Spleen (tissue), 7 donors: ENCODE measurements at regions not wholly inside any gene's neighbourhood (a gene's known extent, or its start where the extent isn't known, plus 50 kb on each side); places are given as distances from the start of the nearest gene placed in this dataset.
A peak's percentile ranks its signal among the peaks of the same experiment; 100 is the strongest.

Experiments
- POLR2A ChIP-seq, 3 donors: fragments of 450-650 bp; IDR thresholded peaks; one replicate each; pipeline ENCODE4 v1.5.1; 2017; ENCODE audit warnings: antibody characterized with exemption in 3 of 3, mild to moderate bottlenecking in 1 of 3
- POLR2AphosphoS5 ChIP-seq, 3 donors: sonication (generic); formaldehyde crosslinking; IDR thresholded peaks; one replicate each; pipeline ENCODE4 v1.5.1; 2017; ENCODE audit warnings: antibody characterized with exemption in 3 of 3
- TF ChIP-seq, protein P1 (sequence below), 11 experiments: fragments of 200-600 bp in 7 of 11; fragments of 450-650 bp in 4 of 11; sonication (generic) in 4 of 11; IDR thresholded peaks in 8 of 11; conservative IDR thresholded peaks in 3 of 11; 1 replicate in 7 of 11; 2 replicates in 4 of 11; pipeline versions ENCODE4 v1.4.0 to v1.8.0; 2016 to 2021; ENCODE audit warnings: antibody characterized with exemption in 11 of 11, inconsistent platforms in 4 of 11, mild to moderate bottlenecking in 1 of 11
- donor health status: DM: no; HTN: no; CAD: no; lungs with moderate emphysema.
- donor health status: DM: no; HTN: no; CAD: no.
- donor health status: DM: no; HTN: no; CAD: no.

DNA sequence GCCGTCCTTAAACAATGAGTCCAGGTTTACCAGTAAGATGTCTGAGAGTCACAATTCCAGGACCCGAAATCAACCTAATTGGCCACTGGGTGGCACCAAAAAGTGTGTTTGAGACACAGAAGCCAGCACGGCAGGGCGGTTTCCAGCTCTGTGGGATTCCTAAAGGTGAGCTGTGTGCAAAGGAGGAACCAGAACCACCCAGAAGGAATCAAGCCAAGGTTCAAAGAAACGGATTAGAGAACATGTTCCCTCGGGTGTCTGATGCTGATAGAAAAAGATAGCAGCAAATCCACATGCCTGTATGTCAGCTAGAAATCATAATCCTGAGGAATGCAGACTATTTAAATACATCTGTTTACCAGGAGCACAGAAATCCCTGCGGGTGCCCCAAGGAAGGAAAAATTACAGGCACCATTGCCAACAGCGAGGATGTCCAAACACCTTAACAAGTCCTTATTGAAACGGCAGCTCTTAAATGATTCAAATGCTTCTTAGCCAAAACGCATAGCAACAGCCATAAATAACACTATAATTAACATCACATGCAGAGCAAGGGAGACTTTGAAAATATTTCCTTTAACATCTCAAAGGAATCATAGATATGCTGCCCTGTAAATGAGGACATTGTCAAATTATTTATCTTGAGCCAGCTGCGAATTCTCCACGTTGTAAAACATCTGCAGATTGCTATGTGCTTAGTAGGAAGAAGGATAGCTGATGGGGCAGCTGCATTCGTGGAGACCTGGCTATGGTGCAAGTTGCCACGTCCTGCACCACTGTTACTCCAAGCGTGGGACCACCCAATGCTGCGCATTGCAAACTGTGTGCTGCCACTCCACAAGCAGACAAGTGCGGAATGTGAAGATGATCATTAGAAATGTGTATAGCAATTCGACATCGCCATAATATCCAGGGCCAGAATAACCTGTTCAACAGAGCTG, 318.7 kb upstream of the NCKAP5 start:
- TF ChIP-seq, protein P1, sequence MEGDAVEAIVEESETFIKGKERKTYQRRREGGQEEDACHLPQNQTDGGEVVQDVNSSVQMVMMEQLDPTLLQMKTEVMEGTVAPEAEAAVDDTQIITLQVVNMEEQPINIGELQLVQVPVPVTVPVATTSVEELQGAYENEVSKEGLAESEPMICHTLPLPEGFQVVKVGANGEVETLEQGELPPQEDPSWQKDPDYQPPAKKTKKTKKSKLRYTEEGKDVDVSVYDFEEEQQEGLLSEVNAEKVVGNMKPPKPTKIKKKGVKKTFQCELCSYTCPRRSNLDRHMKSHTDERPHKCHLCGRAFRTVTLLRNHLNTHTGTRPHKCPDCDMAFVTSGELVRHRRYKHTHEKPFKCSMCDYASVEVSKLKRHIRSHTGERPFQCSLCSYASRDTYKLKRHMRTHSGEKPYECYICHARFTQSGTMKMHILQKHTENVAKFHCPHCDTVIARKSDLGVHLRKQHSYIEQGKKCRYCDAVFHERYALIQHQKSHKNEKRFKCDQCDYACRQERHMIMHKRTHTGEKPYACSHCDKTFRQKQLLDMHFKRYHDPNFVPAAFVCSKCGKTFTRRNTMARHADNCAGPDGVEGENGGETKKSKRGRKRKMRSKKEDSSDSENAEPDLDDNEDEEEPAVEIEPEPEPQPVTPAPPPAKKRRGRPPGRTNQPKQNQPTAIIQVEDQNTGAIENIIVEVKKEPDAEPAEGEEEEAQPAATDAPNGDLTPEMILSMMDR (IDR thresholded peaks at IDR 0.05 in 8 of 11, conservative IDR thresholded peaks at IDR 0.05 in 3 of 11), result peak; percentile 22 to 73 (median 61)
- TF ChIP-seq POLR2A (IDR thresholded peaks at IDR 0.05), result no peak
- TF ChIP-seq POLR2AphosphoS5 (IDR thresholded peaks at IDR 0.05), result no peak
